Stomach (tissue), 8 donors: ENCODE measurements at regions not wholly inside any gene's neighbourhood (a gene's known extent, or its start where the extent isn't known, plus 50 kb on each side); places are given as distances from the start of the nearest gene placed in this dataset.

Experiments
- DNase-seq, 2 donors: peaks; one replicate each; pipeline versions ENCODE4 v3.0.0 to v3.0.0-alpha.2; 2013 to 2019
- H3K27ac ChIP-seq, 5 donors: fragments of 200-600 bp in 4 of 5; sonication (generic) in 4 of 5; one replicate each; pipeline ENCODE4 v1.5.1; 2013 to 2019; ENCODE audit warnings: mild to moderate bottlenecking in 1 of 5, moderate library complexity in 1 of 5
- H3K27me3 ChIP-seq, 3 donors: fragments of 200-600 bp; sonication (generic); one replicate each; pipeline ENCODE4 v1.5.1; 2017 to 2019; ENCODE audit warnings: mixed run types in 1 of 3
- H3K36me3 ChIP-seq, 4 donors: fragments of 200-600 bp; sonication (generic); 1 replicate in 3 of 4; 2 replicates in 1 of 4; pipeline ENCODE4 v1.5.1; 2016 to 2019
- H3K4me1 ChIP-seq, 4 donors: fragments of 200-600 bp; sonication (generic); one replicate each; pipeline ENCODE4 v1.5.1; 2016 to 2019
- H3K4me3 ChIP-seq, 4 donors: fragments of 200-600 bp; sonication (generic) in 3 of 4; one replicate each; pipeline ENCODE4 v1.5.1; 2016 to 2019; ENCODE audit warnings: mild to moderate bottlenecking in 1 of 4
- H3K9me3 ChIP-seq, 4 donors: fragments of 200-600 bp; sonication (generic); one replicate each; pipeline ENCODE4 v1.5.1; 2016 to 2019
- CTCF ChIP-seq, 7 experiments: fragments of 450-650 bp in 4 of 7; fragments of 200-600 bp in 3 of 7; sonication (generic) in 3 of 7; IDR thresholded peaks; one replicate each; pipeline ENCODE4 v1.5.1; 2016 to 2019; ENCODE audit warnings: antibody characterized with exemption in 7 of 7, control low read depth in 2 of 7, mild to moderate bottlenecking in 1 of 7
- EP300 ChIP-seq: sonication (generic); formaldehyde crosslinking; IDR thresholded peaks from one replicate; pipeline ENCODE4 v1.6.1; 2017; ENCODE audit warnings: antibody characterized with exemption
- POLR2A ChIP-seq, 4 donors: fragments of 450-650 bp; IDR thresholded peaks; one replicate each; pipeline ENCODE4 v1.6.1; 2016; ENCODE audit warnings: antibody characterized with exemption in 4 of 4, control low read depth in 2 of 4, mild to moderate bottlenecking in 1 of 4, moderate library complexity in 1 of 4
- POLR2AphosphoS5 ChIP-seq, 3 donors: sonication (generic); formaldehyde crosslinking; IDR thresholded peaks; one replicate each; pipeline ENCODE4 v1.6.1; 2016; ENCODE audit warnings: antibody characterized with exemption in 3 of 3
- WGBS, 5 donors: extraction: QIAGEN DNeasy Blood & Tissue Kit in 3 of 5; methylation state at CpG; one replicate each; pipeline versions ENCODE4 v1.1.5 to v1.1.7; 2013 to 2018; 5-methylcytosine and 5-hydroxymethylcytosine counted together
- intact Hi-C: fragments of 100-400 bp; cut with DNase I; formaldehyde crosslinking; loops from one replicate; pipeline ENCODE4 v1.15.1; 2023; ENCODE audit warnings: low total_unique reads
- donor health status: healthy with polysubstance abuse.
- donor health status: Bipolar disorder and iron deficiency.
- donor health status: healthy.

GRCh38 chr6:48922837-48923236 is 540.2 kb downstream of the MMUT start:
- intact Hi-C loops = no loop called here
- H3K27me3 ChIP-seq = no peaks in the 10 kb centered on the region
- H3K9me3 ChIP-seq = peaks cover 0 to 10% (median 0%) of the 10 kb centered on the region in 4 donors
- no peak for DNase-seq
- WGBS, 5 donors = 36 to 75% (median 52%) methylated on average over 2 of the region's 2 CpGs
- no peaks in the 10 kb centered on the region for H3K4me1 ChIP-seq
- H3K4me3 ChIP-seq = no peak overlapping the region
- H3K27ac ChIP-seq = no peak overlapping the region
- no peaks in the 10 kb centered on the region for H3K36me3 ChIP-seq
- no peak for TF ChIP-seq POLR2A (IDR thresholded peaks at IDR 0.05)
- TF ChIP-seq EP300 = no peak
- TF ChIP-seq POLR2AphosphoS5 (IDR thresholded peaks at IDR 0.05) = no peak
- no peak for TF ChIP-seq CTCF (IDR thresholded peaks at IDR 0.05)

GRCh38 chr6:48919555-48919954 is 543.5 kb downstream of the MMUT start:
- Histone ChIP-seq H3K9me3 (peaks cover 0 to 10% (median 0%) of the 10 kb centered on the region in 4 donors), H3K27me3 (no peaks in the 10 kb centered on the region), H3K27ac (no peak overlapping the region), H3K4me3 (no peak overlapping the region), H3K4me1 (no peaks in the 10 kb centered on the region), H3K36me3 (no peaks in the 10 kb centered on the region)
- TF ChIP-seq POLR2A (IDR thresholded peaks at IDR 0.05) (no peak), EP300 (no peak), CTCF (IDR thresholded peaks at IDR 0.05) (no peak), POLR2AphosphoS5 (IDR thresholded peaks at IDR 0.05) (no peak)
- no peak for DNase-seq
- intact Hi-C loops = no loop called here

- 48 to 62% (median 53%) methylated on average over 2 of the region's 2 CpGs for WGBS, 5 donors
- Histone ChIP-seq H3K27ac (no peak overlapping the region), H3K36me3 (no peaks in the 10 kb centered on the region), H3K4me3 (no peak overlapping the region), H3K9me3 (peaks cover 0 to 10% (median 0%) of the 10 kb centered on the region in 4 donors), H3K4me1 (no peaks in the 10 kb centered on the region), H3K27me3 (no peaks in the 10 kb centered on the region)
- intact Hi-C loops = no loop called here
- TF ChIP-seq CTCF (IDR thresholded peaks at IDR 0.05) (no peak), POLR2AphosphoS5 (IDR thresholded peaks at IDR 0.05) (no peak), POLR2A (IDR thresholded peaks at IDR 0.05) (no peak), EP300 (no peak)
- no peak for DNase-seq
Observed at GRCh38 chr6:48917233-48917632, 545.8 kb downstream of the MMUT start.

GRCh38 chr6:48916607-48917006 is 546.4 kb downstream of the MMUT start:
- H3K27me3 ChIP-seq = no peaks in the 10 kb centered on the region
- no peak overlapping the region for H3K4me3 ChIP-seq
- H3K4me1 ChIP-seq = no peaks in the 10 kb centered on the region
- no peak for TF ChIP-seq EP300
- no peak for TF ChIP-seq POLR2A (IDR thresholded peaks at IDR 0.05)
- no peak for TF ChIP-seq POLR2AphosphoS5 (IDR thresholded peaks at IDR 0.05)
- TF ChIP-seq CTCF (IDR thresholded peaks at IDR 0.05) = no peak
- H3K9me3 ChIP-seq = peaks cover 0 to 10% (median 0%) of the 10 kb centered on the region in 4 donors
- intact Hi-C loops = no loop called here
- no peak overlapping the region for H3K27ac ChIP-seq
- H3K36me3 ChIP-seq = no peaks in the 10 kb centered on the region
- no peak for DNase-seq
